GM12864 (cell line): ENCODE measurements at regions not wholly inside any gene's neighbourhood (a gene's known extent, or its start where the extent isn't known, plus 50 kb on each side); places are given as distances from the start of the nearest gene placed in this dataset.
A peak's percentile ranks its signal among the peaks of the same experiment; 100 is the strongest.

ENCODE experiments used
- DNase-seq: peaks from one replicate; pipeline ENCODE4 v3.0.0-alpha.2; 2011; ENCODE audit warnings: low read depth
- H3K4me3 ChIP-seq: 2 replicates; pipeline ENCODE4 v1.5.1; 2011; ENCODE audit warnings: mild to moderate bottlenecking, low read depth, low read length, control low read depth
- TF ChIP-seq, protein P1 (sequence below): IDR thresholded peaks from 2 replicates; pipeline ENCODE4 v1.5.1; 2011; ENCODE audit warnings: low read depth, mild to moderate bottlenecking, moderate library complexity, low read length, control low read depth, inconsistent platforms; ENCODE audit errors: missing control alignments

DNA sequence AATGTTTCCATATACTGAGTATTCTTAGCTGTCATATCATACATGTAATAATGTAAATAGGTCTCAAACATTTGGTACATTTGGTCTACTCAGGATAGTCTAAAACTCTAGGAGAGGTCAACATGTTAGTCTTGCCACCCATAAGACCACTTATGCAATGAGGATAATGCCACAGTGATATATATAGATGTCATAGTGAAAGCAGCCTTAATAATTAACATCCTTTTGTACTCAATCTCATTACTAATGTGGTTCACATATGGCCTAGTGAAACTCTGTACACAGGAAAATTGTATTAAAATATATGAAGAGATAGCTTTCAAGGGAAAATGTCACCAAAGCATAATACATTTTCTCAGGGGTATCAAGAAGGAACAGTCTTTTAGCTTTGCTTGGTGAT lies 577.9 kb downstream of the TFAP2B start:
- TF ChIP-seq, protein P1, sequence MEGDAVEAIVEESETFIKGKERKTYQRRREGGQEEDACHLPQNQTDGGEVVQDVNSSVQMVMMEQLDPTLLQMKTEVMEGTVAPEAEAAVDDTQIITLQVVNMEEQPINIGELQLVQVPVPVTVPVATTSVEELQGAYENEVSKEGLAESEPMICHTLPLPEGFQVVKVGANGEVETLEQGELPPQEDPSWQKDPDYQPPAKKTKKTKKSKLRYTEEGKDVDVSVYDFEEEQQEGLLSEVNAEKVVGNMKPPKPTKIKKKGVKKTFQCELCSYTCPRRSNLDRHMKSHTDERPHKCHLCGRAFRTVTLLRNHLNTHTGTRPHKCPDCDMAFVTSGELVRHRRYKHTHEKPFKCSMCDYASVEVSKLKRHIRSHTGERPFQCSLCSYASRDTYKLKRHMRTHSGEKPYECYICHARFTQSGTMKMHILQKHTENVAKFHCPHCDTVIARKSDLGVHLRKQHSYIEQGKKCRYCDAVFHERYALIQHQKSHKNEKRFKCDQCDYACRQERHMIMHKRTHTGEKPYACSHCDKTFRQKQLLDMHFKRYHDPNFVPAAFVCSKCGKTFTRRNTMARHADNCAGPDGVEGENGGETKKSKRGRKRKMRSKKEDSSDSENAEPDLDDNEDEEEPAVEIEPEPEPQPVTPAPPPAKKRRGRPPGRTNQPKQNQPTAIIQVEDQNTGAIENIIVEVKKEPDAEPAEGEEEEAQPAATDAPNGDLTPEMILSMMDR: no peak
- no peak overlapping the region for H3K4me3 ChIP-seq
- no peak for DNase-seq

DNA sequence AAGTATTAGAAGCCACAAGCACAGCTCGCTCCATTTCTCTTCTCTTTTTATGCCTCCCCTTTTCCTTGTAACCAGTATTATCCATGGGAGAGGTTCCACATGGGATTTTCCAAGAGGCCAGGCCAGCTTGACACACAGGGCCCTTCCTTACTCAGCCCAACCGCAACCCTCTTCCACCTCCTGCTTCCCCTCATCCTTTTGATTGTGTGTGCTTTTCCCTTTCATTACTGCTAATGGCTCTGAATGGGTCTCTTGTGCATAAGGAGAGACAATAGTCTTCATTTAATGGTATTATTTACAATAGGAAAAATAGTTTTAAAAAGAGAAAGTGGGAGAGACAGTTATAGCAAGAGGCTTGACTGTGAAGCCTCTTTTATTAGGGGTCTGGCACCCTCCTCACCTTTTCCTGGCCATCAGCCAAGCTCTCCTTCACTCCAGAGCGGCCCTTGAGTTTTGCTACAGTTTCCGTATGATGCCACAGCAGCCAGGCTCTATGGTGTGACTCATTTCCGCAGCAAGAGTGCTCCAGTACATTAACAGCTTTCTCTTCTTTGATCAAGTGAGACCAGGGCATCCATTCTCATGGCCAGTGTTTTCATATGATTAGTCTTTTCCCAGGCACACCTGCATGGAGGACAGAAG lies 579.5 kb downstream of the TFAP2B start:
- no peak overlapping the region for H3K4me3 ChIP-seq
- no peak for DNase-seq
- TF ChIP-seq, protein P1: no peak

DNA sequence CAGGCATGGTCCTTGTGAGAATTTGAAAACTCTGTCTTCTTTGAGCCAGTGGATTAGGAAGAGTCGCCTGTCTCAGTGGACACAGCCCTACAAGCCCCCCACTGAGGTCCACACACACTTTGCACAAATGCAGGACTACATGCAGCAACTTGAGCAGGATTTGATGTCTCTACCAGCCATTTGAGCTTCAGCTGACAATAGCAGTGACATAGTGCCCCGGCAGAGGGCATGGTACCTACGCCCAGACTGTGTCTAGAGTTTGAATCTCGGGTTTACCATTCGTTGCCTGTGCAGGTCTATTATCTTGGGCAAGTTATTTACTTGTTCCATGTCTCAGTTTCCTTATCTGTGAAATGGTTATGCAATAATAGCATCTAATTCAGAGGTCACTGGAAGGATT lies 580.1 kb downstream of the TFAP2B start:
- TF ChIP-seq, protein P1: peak; percentile 37
- DNase-seq: no peak
- no peak overlapping the region for H3K4me3 ChIP-seq

DNA sequence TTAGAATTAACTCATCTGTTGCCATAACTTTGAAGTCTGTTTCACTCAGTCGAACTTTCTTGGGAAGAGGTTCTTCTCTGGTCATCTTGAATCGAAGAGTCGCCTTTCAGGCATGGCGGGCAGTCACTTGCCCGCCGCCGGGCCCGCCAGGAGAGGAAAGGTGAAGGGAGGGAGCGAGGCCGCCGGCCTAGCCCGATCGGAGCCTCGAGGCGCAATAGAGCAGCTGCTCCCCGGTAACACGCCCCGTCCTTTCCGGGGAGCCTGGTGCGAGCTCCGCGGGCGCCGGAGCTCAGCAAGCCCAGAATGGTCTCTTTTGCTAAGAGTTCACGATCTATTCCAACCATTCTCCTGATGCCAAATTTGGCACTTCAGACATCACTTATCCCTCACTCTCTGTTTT lies 591.8 kb downstream of the TFAP2B start:
- no peak for DNase-seq
- TF ChIP-seq, protein P1: no peak
- H3K4me3 ChIP-seq: no peak overlapping the region

DNA sequence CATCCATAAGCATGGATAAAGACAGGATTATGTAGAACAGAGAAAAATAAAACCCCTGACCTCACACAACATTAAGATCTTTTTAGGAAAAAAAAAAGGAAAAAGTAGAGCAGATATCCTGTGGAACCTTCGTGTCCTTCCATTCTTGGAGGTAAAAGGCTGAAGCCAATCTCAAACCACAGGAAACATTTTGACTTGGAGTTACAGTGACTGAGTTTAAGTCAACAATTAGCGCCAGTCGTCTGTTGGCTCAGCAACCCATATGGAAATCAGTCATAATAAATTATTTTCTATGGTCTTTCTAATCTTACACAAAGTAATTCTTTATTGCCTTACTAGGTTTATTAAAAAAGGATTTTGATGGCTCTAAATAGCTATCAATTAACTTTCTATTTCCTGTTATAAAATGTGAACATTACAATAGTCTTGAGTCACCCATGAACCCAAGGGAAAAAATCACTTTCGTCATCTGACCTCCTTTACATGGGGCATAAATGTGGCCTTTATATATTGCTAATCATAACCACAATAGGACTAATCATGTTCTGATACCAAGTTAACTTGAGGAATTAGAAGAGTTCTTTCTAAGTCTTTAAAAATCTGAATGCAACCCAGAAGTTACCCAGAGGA lies 592.9 kb downstream of the TFAP2B start:
- TF ChIP-seq, protein P1: no peak
- H3K4me3 ChIP-seq: no peak overlapping the region
- no peak for DNase-seq

DNA sequence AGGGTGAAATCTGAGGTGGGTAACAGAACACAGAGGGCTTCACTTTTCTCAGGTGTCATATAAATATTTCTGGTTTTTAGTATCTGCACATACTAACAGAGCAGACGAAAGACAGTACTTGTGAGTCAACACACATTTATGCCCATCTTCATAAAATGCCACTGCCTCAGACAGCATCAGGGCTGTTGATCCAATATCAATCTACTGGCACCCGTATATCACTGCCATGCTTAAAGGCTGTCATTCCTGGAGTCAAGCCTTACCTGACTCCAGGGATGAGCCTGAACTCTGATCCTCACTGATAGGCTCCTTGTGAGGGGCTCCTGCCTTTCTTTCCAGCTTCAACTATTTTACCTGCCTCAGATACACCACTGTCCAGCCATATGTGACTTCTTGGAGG lies 595.7 kb downstream of the TFAP2B start:
- no peak overlapping the region for H3K4me3 ChIP-seq
- TF ChIP-seq, protein P1: no peak
- DNase-seq: no peak

DNA sequence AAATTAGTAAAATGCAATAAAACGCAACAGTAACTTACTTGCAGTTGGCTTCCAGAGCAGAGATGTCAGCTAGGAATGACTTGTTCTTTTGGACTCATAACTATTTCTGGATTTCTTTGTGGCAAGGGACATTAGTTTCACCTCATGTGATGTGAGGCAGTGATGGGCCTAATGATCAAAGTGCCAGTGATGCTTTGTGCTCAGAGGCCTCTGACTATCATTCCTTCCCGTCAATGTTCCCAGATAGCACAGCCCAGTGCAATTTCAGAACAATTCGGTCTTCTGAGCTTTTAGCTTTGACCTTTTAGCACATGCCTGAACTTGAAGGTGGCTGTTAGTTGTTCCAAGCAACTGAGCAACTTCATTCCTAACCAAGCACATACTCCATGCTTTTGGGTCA lies 596.8 kb downstream of the TFAP2B start:
- H3K4me3 ChIP-seq: no peak overlapping the region
- no peak for DNase-seq
- TF ChIP-seq, protein P1: no peak
